B cell (primary cell): ENCODE measurements at regions not wholly inside any gene's neighbourhood (a gene's known extent, or its start where the extent isn't known, plus 50 kb on each side); places are given as distances from the start of the nearest gene placed in this dataset.

Experiments used
- ATAC-seq: fragments of 200-7000 bp; cut with Tn5 transposase; one replicate; pipeline ENCODE4 v1.10.0; 2021; ENCODE audit warnings: low read depth, mild to moderate bottlenecking, moderate number of reproducible peaks, moderate library complexity
- CTCF ChIA-PET: fragments of 350-600 bp; sonication (Branson Sonifier 250); formaldehyde crosslinking; loops from one replicate; lab custom pipeline; 2021; ENCODE audit warnings: antibody characterized with exemption, inconsistent platforms; lab: Charles Lee
- POLR2A ChIA-PET: fragments of 350-600 bp; sonication (Branson Sonifier 250); formaldehyde crosslinking; loops from one replicate; lab custom pipeline; 2021; ENCODE audit warnings: antibody characterized with exemption; lab: Charles Lee
- DNase-seq: peaks from one replicate; pipeline ENCODE4 v3.0.0; 2013
- H2AFZ ChIP-seq: 2 replicates; pipeline ENCODE4 v1.6.1; 2012; ENCODE audit warnings: mild to moderate bottlenecking, low read depth, low read length; ENCODE audit not compliant: insufficient read depth, poor library complexity, severe bottlenecking
- H3K27ac ChIP-seq, 2 donors: 1 replicate in 1 of 2; 2 replicates in 1 of 2; pipeline ENCODE4 v1.5.1; 2012 to 2013; ENCODE audit warnings: low read length in 2 of 2, mild to moderate bottlenecking in 2 of 2, moderate library complexity in 1 of 2
- H3K27me3 ChIP-seq, 4 experiments: fragments of 200-600 bp in 1 of 4; sonication (generic) in 1 of 4; replicated peaks in 1 of 4; 1 replicate in 2 of 4; 2 replicates in 2 of 4; pipeline versions ENCODE4 v1.6.1 to v1.7.0; 2013 to 2016; ENCODE audit warnings: low read length in 3 of 4, mild to moderate bottlenecking in 2 of 4, mixed read lengths in 1 of 4, moderate library complexity in 1 of 4; ENCODE audit not compliant: insufficient read depth in 4 of 4, control insufficient read depth in 3 of 4; ENCODE audit errors: control extremely low read depth in 1 of 4
- H3K36me3 ChIP-seq, 2 experiments: replicated peaks in 1 of 2; 1 replicate in 1 of 2; 2 replicates in 1 of 2; pipeline versions ENCODE4 v1.6.1 to v1.7.1; 2013; ENCODE audit warnings: low read length in 1 of 2; ENCODE audit not compliant: insufficient read depth in 2 of 2, control insufficient read depth in 1 of 2; ENCODE audit errors: control extremely low read depth in 1 of 2, extremely low read depth in 1 of 2
- H3K4me1 ChIP-seq, 2 donors: fragments of 200-600 bp in 1 of 2; sonication (generic) in 1 of 2; 1 replicate in 1 of 2; 2 replicates in 1 of 2; pipeline versions ENCODE4 v1.5.1 to v1.6.1; 2013 to 2017; ENCODE audit warnings: low read length in 2 of 2; ENCODE audit not compliant: control insufficient read depth in 2 of 2, insufficient read depth in 2 of 2
- H3K4me2 ChIP-seq: replicated peaks from 2 replicates; pipeline ENCODE3; 2012; ENCODE audit warnings: mild to moderate bottlenecking, low read depth, low read length; ENCODE audit not compliant: poor library complexity, severe bottlenecking
- H3K4me3 ChIP-seq, 5 experiments: fragments of 200-600 bp in 1 of 5; sonication (generic) in 1 of 5; 1 replicate in 3 of 5; 2 replicates in 2 of 5; pipeline versions ENCODE4 v1.5.1 to v1.7.0; 2011 to 2016; ENCODE audit warnings: low read length in 4 of 5, mild to moderate bottlenecking in 4 of 5, low read depth in 2 of 5, control low read depth in 1 of 5, moderate library complexity in 1 of 5; ENCODE audit not compliant: insufficient read depth in 1 of 5; ENCODE audit errors: control extremely low read depth in 1 of 5, extremely low read depth in 1 of 5
- H3K79me2 ChIP-seq: fragments of 200-600 bp; sonication (generic); one replicate; pipeline ENCODE4 v1.6.0; 2016; ENCODE audit warnings: low read length; ENCODE audit not compliant: control insufficient read depth, insufficient read depth
- H3K9ac ChIP-seq: fragments of 200-600 bp; sonication (generic); 2 replicates; pipeline ENCODE4 v1.6.1; 2017; ENCODE audit warnings: mild to moderate bottlenecking, low read length, moderate library complexity
- H3K9me3 ChIP-seq, 3 donors: one replicate each; pipeline versions ENCODE4 v1.6.1 to v1.7.1; 2013; ENCODE audit warnings: low read length in 2 of 3; ENCODE audit not compliant: control insufficient read depth in 2 of 3, insufficient read depth in 1 of 3; ENCODE audit errors: control extremely low read depth in 1 of 3
- H4K20me1 ChIP-seq: 2 replicates; pipeline ENCODE4 v1.6.0; 2012; ENCODE audit warnings: mild to moderate bottlenecking, low read length; ENCODE audit not compliant: insufficient read depth, control insufficient read depth, poor library complexity, severe bottlenecking
- H3K27ac Mint-ChIP-seq: one replicate; pipeline ENCODE4 v1.8.0; 2021; ENCODE audit warnings: mixed read lengths
- H3K27me3 Mint-ChIP-seq: one replicate; pipeline ENCODE4 v1.8.0; 2021; ENCODE audit warnings: mixed read lengths
- H3K4me1 Mint-ChIP-seq: one replicate; pipeline ENCODE4 v1.8.0; 2021; ENCODE audit warnings: mixed read lengths
- H3K4me3 Mint-ChIP-seq: one replicate; pipeline ENCODE4 v1.8.0; 2021; ENCODE audit warnings: mixed read lengths
- H3K9me3 Mint-ChIP-seq: one replicate; pipeline ENCODE4 v1.8.0; 2022; ENCODE audit warnings: mixed read lengths; ENCODE audit not compliant: insufficient read depth
- CTCF ChIP-seq: fragments of 200-600 bp; IDR thresholded peaks from one replicate; pipeline ENCODE4 v1.8.0; 2022; ENCODE audit warnings: antibody characterized with exemption, mild to moderate bottlenecking
- EZH2 ChIP-seq: IDR thresholded peaks from 2 replicates; pipeline ENCODE4 v1.6.1; 2012; ENCODE audit warnings: borderline replicate concordance, low read depth, mild to moderate bottlenecking, moderate library complexity, low read length; ENCODE audit not compliant: insufficient read depth, poor library complexity, severe bottlenecking
- WGBS: methylation state at CpG from one replicate; pipeline ENCODE4 v1.1.5; 2013; ENCODE audit warnings: missing lambda C conversion rate; ENCODE audit not compliant: insufficient coverage; 5-methylcytosine and 5-hydroxymethylcytosine counted together
- intact Hi-C: fragments of 100-400 bp; cut with micrococcal nuclease; formaldehyde crosslinking; loops from one replicate; pipeline ENCODE4 v1.10.0; 2022

DNA sequence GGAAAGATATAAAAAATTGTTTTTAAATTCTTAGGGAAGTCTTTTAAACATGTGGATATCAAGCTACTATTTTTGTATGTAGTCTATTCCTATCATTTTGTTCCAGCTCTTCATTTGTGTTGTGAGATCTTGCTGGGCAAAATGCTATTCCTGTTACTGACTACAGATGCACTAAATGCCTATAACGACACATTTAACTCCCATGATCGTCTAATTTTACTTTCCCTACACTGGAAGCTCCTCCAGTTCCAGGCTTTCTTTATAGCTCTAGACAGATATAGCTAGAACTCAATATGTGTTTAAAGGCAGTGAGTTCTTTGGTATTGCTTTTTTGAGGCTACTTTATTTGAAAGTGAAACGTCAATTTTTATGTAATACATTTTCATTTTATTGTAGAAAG lies 971.5 kb upstream of the CITED2 start:
- WGBS, result no CpG with 5 or more reads among the region's 3 CpGs

More for the DNA sequence above, 971.5 kb upstream of the CITED2 start:
- Histone ChIP-seq H3K27me3 (no peaks in the 10 kb centered on the region), H3K27ac (no peak overlapping the region), H3K4me2 (no peak overlapping the region), H3K36me3 (no peaks in the 10 kb centered on the region), H3K4me1 (peaks cover 0 to 2% of the 10 kb centered on the region in 2 donors), H4K20me1 (no peaks in the 10 kb centered on the region), H3K4me3 (no peak overlapping the region), H3K79me2 (no peaks in the 10 kb centered on the region), H3K9me3 (no peaks in the 10 kb centered on the region), H2AFZ (no peak overlapping the region), H3K9ac (no peak overlapping the region)
- DNase-seq (no peak), ATAC-seq (no peak)
- ChIA-PET CTCF (no interaction called here), POLR2A (no interaction called here)
- TF ChIP-seq EZH2 (no peak), CTCF (no peak)
- Mint-ChIP-seq H3K27me3 (no peaks in the 10 kb centered on the region), H3K4me1 (no peaks in the 10 kb centered on the region), H3K9me3 (no peaks in the 10 kb centered on the region), H3K4me3 (no peak overlapping the region), H3K27ac (no peak overlapping the region)
- intact Hi-C loops, result no loop called here
